Amygdala (tissue), 56 donors: ENCODE measurements at regions not wholly inside any gene's neighbourhood (a gene's known extent, or its start where the extent isn't known, plus 50 kb on each side); places are given as distances from the start of the nearest gene placed in this dataset.
"Not testable (repeated sequence)": the region's sequence is repeated elsewhere in the genome, so short reads cannot be mapped to it uniquely, and the experiment has no call there.

ENCODE experiments used
- DNase-seq, 56 donors: peaks; one replicate each; lab custom pipeline; 2025; lab: John Stamatoyannopoulos, UW

DNA sequence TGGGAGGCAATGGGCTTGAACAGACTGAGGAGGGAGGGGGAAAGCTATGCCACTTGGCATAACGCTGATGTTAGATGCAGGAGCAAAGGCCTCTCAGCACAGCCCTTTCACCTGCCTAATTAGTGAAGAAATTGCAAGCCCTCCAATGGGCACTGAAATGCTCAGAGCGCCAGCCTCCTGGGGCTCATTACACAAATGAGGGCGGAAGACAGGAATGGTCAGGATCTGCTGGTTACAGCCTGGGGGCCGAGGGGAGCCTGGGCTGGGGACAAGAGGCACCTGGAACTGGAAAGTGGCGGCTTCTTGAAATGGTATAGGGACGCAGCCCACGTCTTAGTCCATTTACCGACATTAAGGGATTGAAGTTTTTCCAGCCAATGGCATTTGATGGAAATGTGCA lies 50.2 kb upstream of the PLET1 start:
- no peak for DNase-seq

DNA sequence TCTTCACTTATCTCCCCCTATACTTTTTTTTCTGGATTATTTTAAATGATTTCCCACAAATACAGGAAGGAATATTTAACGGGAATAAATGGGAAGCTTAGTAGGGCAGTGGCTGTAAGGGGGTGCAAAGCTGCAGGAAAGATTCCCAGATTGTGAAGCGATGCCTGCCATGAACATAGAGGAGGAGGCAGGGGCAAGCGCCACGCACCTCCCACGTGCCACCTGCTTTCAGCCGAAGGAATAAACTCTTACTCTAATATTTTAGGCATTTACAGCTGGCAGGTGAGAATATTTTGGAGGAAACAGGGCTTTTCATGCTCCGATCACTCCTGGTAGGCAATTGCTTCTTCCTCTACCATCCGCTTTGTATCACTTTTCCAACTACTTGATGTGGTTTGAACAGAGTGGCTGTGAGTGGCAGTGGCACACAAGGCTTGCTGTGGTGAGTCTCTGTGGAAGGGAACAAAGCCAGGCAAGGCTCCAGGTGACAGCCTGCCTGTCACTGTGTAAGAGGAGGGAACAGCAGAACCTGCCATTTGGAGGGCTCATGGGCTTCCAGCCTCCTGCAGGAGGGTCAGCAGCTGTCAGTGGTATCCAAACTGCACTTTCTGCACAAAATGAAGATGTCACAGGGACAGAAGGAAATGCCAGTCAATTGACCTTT lies 54.5 kb upstream of the PLET1 start:
- DNase-seq: peak in 4 of 56 donors; percentile 9 to 46 (median 19)

DNA sequence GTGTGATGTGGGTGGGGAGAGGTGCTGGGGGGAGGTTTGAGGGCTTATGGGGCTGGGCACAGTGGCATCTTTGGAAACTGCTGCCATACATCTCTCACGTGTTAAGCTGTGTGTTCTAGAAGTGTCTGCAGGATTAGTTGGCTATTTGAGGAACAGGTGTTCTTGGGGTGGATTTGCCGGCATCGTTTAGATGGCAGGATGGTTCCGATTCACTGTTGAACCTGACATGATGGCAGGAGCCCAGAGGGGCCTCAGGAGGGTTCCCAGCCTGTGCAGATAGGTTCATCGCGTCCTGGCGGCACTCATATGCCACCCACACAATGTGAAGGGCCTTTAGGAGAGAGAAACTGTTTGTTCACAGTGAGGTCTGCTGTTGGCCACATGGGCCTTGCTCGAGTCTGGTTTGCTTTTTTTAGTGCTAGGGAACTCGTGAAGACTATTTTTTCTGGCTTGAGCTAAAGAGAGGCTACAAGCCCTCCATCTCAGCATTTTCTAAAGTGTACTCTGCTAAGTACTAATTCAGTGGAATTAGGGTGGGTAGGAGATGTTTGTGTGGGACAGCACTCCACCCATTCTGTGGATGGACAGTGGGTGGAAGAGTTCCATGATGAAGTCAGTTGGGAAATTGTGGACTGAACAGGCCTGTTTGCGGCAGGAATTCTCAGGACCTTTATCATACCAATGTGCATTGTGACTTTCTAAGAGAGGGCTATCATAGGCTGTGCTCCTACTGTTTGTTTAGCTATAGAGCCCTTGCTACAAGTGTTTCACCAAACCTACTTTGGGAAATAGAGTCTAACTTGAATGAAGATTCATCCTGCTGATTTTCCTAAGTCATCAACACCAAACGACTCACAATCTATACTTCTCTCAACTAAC lies 55.4 kb upstream of the PLET1 start:
- DNase-seq: no peak

DNA sequence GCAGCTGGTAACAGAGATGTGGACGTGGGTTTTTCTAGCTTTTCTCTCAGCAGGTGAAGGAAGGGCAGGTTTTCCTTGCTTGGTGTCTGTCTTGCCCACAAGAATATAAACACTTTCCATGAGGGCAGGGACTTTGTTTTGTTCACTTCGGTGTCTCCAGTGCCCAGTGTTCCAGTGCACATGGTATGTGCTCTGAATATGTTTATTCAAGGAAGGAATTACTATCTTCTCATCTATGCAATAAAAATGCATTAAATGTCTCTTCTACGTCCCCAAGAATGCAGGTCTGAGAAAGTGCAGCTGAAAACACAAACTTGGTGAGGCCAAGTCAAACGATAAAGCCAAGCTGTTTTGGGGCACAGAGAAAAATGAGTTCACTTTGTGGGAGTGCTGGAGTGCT lies 56.3 kb upstream of the PLET1 start:
- no peak for DNase-seq

DNA sequence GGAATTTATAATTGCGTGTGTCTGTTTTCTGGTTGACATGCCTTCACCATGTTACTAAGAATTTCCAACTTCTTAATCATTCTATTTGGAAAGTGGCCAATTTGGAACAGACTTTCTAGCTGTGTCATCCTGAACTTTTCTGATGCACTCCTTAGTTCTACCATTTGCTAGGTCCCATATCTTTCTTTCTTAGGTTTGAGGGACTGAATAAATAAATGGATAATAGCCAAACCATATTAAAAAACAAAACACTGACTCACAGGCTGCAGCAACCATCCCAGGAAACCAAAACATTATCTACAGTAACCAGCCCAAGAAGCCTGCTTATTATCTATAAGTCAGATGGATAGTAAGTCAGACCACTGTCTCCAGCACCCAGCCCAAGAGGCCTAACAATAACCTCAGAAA lies 57.5 kb upstream of the PLET1 start:
- no peak for DNase-seq

DNA sequence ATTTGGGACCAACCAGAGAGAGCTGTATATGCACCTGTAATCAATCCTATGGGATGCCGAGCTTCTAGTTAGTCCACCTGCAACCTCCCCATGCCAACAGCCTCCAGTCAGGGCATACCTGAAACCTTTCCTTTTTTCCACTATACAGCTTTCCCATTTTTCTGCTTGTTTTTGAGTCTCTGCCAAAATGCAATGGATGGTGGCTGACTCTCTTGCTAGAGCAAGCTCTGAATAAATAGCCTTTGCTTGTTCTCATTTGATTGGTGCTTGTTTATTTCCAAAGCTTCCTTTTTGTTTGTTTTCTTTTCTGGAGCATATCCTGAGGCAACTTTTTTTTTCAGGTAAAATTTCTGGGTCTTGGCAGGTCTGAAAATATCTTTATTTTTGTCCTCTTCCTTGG lies 58.0 kb upstream of the PLET1 start:
- DNase-seq: no peak

DNA sequence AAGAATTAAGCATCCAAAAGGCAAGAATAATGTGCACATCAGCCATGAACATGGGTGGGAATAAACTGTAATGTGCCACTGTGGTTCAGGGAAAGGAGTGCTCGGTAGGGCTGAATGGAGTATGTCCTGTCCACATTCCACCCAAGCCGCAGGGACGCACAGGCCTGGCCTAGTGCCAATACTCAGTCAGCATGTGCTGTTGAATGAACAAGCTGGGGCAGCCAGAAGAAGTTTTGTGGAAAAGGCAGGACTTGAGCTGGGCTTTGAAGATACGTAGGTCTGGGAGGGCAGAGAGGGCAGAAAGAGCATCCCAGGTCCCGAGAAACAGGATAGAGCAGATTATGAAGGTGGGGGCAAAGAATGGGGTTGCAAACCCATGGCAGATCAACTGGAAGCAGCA lies 60.0 kb upstream of the PLET1 start:
- DNase-seq: peak in 6 of 56 donors; percentile 5 to 36 (median 19)

DNA sequence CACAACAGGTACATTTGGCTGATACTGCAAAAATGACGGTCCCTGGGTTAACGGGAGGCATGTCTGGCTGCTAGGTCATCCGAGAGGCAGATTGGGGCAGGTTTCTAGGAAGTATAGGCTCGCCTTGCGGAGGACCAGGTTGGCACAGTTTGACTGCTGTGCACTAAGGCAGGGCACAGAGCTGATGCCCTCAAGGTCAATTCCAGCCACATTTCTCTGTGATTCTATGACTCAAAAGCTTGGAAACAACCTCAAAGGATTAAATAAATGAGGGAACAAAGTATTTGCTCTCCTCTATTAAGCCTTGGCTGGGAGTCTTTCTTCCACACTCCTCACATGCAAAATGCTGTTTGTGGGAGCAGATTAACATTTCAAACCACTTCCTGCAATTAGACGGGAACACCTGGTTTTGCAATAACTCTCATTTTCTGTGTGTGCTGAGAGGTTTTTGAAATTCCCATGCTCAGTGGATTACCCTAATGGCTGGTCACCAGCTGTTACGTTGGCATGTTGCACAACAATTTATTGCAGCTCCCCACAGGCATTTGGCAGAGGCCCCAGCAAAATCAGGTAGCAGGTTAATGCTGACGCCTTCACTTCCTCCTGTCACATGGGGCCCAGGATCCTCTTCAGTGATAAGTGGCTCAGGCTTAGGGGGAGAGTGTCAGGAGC lies 61.0 kb upstream of the PLET1 start:
- DNase-seq: no peak

DNA sequence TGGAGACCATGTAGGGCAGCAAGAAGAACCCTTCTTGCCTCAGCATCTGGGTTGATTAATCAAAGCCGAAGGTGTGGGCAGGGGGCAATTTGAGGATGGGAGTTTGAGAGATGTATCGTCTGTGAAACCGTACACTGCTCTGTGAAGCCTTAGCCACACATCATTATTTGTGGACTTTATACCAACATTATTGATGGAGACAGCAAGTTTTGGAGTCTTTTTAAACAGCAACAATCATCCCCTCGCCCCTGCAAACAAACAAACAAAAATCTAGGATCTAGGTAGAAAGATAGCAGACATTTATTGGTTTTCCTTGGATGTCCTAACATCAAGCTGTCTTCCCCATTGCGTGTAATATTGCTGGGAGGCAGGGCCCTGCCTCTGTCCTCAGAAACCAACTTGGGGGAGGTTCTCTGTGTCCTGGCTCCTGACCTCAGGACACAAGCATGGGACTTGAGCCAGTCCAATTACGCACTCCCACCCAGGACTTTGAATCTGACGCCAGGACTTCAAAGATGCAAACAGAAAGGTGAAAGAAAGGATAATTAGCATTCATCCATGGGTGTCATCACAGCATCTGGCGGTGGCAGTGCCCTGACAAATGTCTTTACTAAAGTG lies 61.6 kb upstream of the PLET1 start:
- no peak for DNase-seq

DNA sequence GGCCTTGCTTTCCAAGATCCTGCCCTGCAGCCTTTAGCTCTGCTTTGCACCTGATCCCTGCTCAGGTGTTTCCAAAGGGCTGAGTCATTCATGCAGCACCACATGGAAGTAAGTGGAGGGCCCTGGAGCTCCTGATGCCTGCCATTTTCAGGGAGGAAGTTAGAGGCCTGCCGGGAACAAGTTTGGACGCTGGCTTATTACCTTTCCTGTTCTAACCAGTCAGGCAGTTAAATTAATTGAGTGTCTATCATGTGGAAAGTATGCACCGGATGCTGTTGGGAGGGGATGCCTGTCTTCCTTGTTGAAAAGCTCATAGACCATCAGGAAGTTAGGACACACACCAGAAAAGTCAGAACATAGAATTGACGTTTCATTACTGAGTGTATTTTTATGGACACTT lies 73.7 kb upstream of the PLET1 start:
- no peak for DNase-seq

DNA sequence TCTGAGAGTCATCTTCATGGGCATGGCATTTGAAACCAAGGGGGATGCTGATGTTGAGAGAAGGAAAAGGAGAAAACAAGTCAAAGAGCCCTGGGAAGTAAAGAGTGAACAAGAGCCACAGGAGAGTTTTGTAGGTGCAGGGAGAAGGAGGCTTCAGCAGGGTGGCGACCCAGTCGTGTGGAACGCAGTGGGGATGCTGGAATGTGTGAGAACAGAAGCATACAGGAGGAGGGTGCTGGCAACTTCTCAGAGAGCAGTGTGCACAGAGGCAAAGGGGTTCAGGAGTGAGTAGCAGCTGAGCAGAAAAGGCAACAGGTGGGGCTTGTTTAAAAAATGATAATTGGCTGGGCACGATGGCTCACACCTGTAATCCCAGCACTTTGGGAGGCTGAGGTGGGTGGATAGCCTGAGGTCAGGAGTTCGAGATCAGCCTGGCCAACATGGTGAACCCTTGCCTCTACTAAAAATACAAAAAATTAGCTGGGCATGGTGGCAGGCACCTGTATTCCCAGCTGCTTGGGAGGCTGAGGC lies 75.8 kb upstream of the PLET1 start:
- DNase-seq: no peak

DNA sequence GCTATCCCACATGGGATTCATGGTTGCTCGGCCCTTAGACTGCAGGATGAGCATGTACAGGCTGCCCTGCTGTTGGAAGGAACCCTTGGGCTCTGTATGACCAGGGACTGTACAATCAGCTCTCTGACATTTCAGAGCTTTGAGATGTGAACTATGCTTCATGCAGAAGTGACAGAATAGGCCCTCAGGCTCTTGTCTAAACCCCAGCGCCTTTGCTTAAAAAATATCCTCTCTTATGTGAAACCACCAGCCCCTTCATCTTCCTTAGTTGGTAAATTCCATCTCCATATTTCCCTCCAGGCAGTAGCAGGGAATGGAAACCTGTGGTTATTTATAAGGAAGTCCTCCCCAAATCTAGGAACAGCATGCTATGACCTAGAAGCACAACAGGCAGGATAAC lies 78.9 kb upstream of the PLET1 start:
- DNase-seq: no peak

DNA sequence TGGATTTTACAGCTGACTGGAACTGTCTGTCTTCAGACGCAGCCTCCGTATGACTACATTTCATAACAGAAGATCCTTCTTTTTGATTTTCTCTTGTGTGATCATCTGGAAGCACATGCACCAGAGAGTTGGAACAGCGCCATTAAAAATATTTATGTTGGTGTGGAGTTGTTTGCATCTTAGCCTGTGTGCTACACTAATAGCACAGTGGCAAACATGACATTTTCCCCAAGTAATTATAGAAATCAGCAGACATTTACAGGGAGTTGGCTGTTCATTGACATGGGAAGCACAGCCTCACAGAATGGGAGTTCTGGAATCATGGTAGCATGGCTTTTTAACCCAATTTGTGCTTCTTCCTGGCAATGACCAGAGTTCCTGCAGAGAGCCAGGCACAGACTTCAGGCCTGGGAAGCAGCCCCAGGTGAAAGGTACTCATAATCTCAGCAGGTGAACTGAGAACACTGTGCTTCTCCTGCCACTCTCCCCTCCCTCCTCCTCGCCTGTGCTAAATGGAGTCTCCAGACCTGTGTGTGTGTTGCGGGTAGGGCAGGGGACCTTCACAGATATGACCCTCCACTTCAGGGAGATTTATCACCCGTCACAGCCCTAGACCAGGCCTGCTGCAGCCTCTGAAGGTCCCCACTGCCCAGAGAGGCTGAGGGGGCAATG lies 82.8 kb upstream of the PLET1 start:
- DNase-seq: no peak

DNA sequence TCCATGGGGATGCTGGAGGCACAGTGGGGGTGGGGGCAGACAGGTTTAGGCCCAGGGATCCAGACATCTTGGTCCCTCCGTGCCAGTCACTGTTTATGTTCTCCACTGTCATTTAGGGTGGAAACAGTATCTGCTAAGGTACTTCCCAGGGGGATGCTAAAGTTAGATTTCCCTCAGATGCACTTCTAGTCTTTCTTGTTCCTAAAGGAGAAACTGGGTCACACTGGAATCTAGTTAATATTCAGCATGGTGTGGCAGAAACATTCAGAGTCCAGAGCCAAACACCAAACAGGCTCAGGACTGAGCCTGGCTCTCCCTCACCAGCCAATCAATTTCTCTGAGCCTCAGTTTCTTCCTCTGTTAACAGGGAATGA lies 83.4 kb upstream of the PLET1 start:
- DNase-seq: no peak

DNA sequence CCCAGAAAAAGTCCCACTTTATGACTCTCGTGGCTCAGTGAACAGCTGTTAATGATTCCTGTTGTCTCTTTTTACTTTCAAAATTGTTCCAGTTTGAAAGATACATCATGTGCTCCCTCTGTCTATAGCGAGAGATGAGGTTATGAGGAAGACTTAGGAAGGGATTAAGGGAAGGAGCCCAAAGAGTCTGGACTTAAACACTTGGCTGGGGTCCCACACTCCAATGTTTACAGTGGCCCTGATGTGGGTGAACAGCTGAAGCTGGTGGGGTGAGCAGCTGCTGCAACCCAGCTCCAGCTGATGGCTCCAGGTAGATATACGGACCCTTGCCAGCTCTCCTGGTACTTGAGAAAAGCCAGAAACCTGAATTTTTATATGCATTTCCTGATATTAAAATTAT lies 84.5 kb upstream of the PLET1 start:
- no peak for DNase-seq

DNA sequence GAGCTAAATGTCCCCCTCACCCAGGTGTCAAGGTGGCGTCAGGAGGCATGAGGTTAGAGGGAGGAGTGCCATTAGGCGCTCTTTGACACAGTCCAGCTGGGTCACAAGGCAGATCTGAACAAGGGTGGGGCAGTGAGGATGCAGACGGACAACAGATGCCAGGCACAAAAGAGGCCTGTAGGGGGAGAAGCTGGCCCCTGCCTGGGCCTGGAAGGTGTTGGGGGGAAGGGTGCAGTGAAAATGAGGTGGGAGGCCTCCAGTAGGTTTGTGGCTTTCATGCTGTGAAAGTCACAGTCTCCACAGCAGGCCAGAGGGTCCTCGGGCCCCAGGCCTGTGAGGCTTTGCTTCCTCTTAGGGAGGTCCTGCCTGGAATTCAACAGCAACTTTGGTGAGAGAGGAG lies 85.0 kb upstream of the PLET1 start:
- DNase-seq: no peak

DNA sequence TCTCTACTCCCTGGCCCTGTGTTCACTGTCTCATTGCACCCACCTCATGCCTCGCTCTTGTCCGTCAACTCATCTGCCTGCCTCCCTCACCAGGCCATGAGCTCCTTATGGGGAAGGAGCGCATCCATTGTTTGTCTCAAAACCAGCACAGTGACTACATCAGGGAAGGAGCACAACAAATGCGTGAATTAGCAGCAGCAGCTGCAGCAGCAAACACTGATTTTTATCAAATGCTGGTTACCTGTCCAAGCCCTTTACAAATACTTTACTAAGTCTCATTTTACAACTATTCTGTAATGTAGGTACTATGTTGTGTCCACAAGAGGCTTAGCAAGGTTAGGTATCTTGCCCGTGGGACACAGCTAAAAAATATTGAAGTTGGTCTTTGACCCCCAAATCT lies 85.9 kb upstream of the PLET1 start:
- DNase-seq: no peak

DNA sequence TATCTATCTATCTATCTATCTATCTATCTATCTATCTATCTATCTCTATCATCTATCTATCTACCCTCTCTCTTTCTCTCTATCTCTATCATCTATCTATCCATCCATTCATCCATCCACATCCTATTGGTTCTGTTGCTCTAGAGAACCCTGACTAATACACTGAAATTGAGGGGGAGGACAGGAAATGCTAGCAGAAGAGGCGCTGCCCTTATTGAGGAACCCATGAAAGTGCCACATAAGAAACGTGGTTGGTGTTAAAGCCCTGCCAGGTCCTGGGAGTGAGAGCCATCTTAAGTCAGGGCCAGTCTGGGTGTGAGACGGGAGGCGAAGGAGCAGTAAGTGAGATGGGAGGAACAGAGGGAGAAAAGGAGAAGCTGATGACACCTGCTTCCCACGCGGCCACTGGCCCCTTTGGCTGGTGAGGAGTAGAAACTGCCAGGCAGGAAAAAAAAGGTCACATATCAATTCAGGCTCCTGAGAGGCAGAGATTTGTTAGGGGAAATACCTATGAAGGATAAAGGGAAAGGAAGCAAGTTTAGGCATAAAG lies 87.9 kb upstream of the PLET1 start:
- no peak for DNase-seq

DNA sequence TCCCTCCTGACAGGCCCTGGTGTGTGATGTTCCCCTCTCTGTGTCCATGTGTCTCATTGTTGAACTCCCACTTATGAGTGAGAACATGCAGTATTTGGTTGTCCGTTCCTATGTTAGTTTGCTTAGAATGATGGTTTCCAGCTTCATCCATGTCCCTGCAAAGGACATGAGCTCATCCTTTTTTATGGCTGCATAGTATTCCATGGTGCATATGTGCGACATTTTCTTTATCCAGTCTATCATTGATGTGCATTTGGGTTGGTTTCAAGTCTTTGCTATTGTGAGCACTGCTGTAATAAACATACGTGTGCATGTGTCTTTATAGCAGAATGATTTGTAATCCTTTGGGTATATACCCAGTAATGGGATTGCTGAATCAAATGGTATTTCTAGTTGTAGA lies 90.8 kb upstream of the PLET1 start:
- DNase-seq: not testable (repeated sequence)

DNA sequence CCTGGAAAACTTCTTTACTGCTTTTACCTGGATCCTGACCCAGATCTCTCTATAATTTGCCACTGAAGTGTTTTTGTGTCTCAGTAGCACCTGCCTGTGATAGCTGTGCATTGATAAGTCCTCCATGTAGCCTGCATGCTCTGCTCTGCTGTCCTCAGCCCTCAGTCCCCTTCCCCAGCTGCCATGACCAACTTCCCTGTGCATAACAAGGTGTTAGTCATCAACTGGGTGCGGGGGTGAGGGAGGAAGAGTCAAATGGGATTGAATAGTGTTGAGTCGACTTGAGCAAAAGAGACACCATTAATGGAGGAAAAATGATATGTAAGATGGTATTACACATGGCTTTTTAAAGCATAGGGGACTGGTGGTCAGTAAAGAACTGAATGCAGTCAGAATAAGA lies 92.2 kb upstream of the PLET1 start:
- DNase-seq: no peak
